CD14-positive monocyte (primary cell): ENCODE measurements at regions not wholly inside any gene's neighbourhood (a gene's known extent, or its start where the extent isn't known, plus 50 kb on each side); places are given as distances from the start of the nearest gene placed in this dataset.

Experiments
- DNase-seq, 3 donors: peaks; one replicate each; pipeline ENCODE4 v3.0.0-alpha.2; 2011 to 2022
- H2AFZ ChIP-seq: 2 replicates; pipeline ENCODE4 v1.6.0; 2012; ENCODE audit warnings: mild to moderate bottlenecking, low read depth, low read length, inconsistent platforms; ENCODE audit not compliant: insufficient read depth, poor library complexity, severe bottlenecking
- H3K27ac ChIP-seq, 2 donors: 1 replicate in 1 of 2; 2 replicates in 1 of 2; pipeline ENCODE4 v1.5.1; 2012 to 2013; ENCODE audit warnings: low read length in 2 of 2, control low read depth in 1 of 2, inconsistent platforms in 1 of 2, low read depth in 1 of 2, mild to moderate bottlenecking in 1 of 2
- H3K27me3 ChIP-seq, 2 donors: one replicate each; pipeline versions ENCODE4 v1.6.0 to v1.6.1; 2011 to 2013; ENCODE audit warnings: low read length in 2 of 2; ENCODE audit not compliant: control insufficient read depth in 2 of 2, insufficient read depth in 2 of 2
- H3K36me3 ChIP-seq, 2 donors: replicated peaks in 1 of 2; 1 replicate in 1 of 2; 2 replicates in 1 of 2; pipeline versions ENCODE4 v1.5.1 to v1.6.1; 2012 to 2013; ENCODE audit warnings: low read length in 2 of 2, control low read depth in 1 of 2, inconsistent platforms in 1 of 2, mild to moderate bottlenecking in 1 of 2; ENCODE audit not compliant: insufficient read depth in 2 of 2, control insufficient read depth in 1 of 2
- H3K4me1 ChIP-seq, 2 donors: 1 replicate in 1 of 2; 2 replicates in 1 of 2; pipeline versions ENCODE4 v1.5.1 to v1.6.1; 2012 to 2013; ENCODE audit warnings: low read length in 2 of 2, control low read depth in 1 of 2, inconsistent platforms in 1 of 2, mild to moderate bottlenecking in 1 of 2, moderate library complexity in 1 of 2; ENCODE audit not compliant: insufficient read depth in 2 of 2, control insufficient read depth in 1 of 2
- H3K4me2 ChIP-seq: replicated peaks from 2 replicates; pipeline ENCODE3; 2012; ENCODE audit warnings: low read length, moderate library complexity, mild to moderate bottlenecking; ENCODE audit not compliant: poor library complexity, severe bottlenecking; ENCODE audit errors: extremely low read depth
- H3K4me3 ChIP-seq, 3 experiments: fragments of 200-600 bp in 1 of 3; sonication (generic) in 1 of 3; replicated peaks in 1 of 3; 1 replicate in 2 of 3; 2 replicates in 1 of 3; pipeline ENCODE4 v1.5.1; 2011 to 2013; ENCODE audit warnings: low read length in 3 of 3, mild to moderate bottlenecking in 3 of 3, control low read depth in 2 of 3, low read depth in 2 of 3, inconsistent platforms in 1 of 3, moderate library complexity in 1 of 3
- H3K79me2 ChIP-seq: 2 replicates; pipeline ENCODE4 v1.6.0; 2012; ENCODE audit warnings: mild to moderate bottlenecking, control low read depth, inconsistent platforms, low read length, moderate library complexity; ENCODE audit not compliant: insufficient read depth
- H3K9ac ChIP-seq: 2 replicates; pipeline ENCODE4 v1.6.0; 2017; ENCODE audit warnings: low read length, mild to moderate bottlenecking; ENCODE audit not compliant: insufficient read depth, poor library complexity, severe bottlenecking
- H3K9me3 ChIP-seq, 2 donors: replicated peaks in 1 of 2; 1 replicate in 1 of 2; 2 replicates in 1 of 2; pipeline versions ENCODE4 v1.5.1 to v1.6.1; 2012 to 2013; ENCODE audit warnings: low read length in 2 of 2, control low read depth in 1 of 2; ENCODE audit not compliant: control insufficient read depth in 1 of 2, insufficient read depth in 1 of 2
- H4K20me1 ChIP-seq: 2 replicates; pipeline ENCODE4 v1.6.0; 2012; ENCODE audit warnings: mild to moderate bottlenecking, low read length, control low read depth, moderate library complexity; ENCODE audit not compliant: insufficient read depth
- H3K27ac Mint-ChIP-seq, 7 donors: one replicate each; pipeline ENCODE4 v1.8.0; 2020; ENCODE audit warnings: mild to moderate bottlenecking in 7 of 7, mixed read lengths in 7 of 7, moderate library complexity in 6 of 7, inconsistent platforms in 2 of 7
- H3K27me3 Mint-ChIP-seq, 3 donors: one replicate each; pipeline ENCODE4 v1.8.0; 2021 to 2022; ENCODE audit warnings: low read depth in 3 of 3, mild to moderate bottlenecking in 3 of 3, mixed read lengths in 3 of 3, moderate library complexity in 3 of 3, inconsistent platforms in 1 of 3
- H3K36me3 Mint-ChIP-seq, 2 donors: one replicate each; pipeline ENCODE4 v1.8.0; 2020; ENCODE audit warnings: mixed read lengths in 2 of 2, inconsistent platforms in 1 of 2, mild to moderate bottlenecking in 1 of 2
- H3K4me1 Mint-ChIP-seq: one replicate; pipeline ENCODE4 v1.8.0; 2020; ENCODE audit warnings: mild to moderate bottlenecking, mixed read lengths
- H3K4me3 Mint-ChIP-seq, 2 donors: one replicate each; pipeline ENCODE4 v1.8.0; 2020; ENCODE audit warnings: mild to moderate bottlenecking in 2 of 2, mixed read lengths in 2 of 2, moderate library complexity in 1 of 2
- H3K9me3 Mint-ChIP-seq, 7 donors: one replicate each; pipeline ENCODE4 v1.8.0; 2020 to 2022; ENCODE audit warnings: mixed read lengths in 7 of 7, mild to moderate bottlenecking in 6 of 7, moderate library complexity in 6 of 7, inconsistent platforms in 2 of 7
- WGBS: methylation state at CpG from one replicate; pipeline ENCODE4 v1.1.5; 2013; ENCODE audit warnings: missing lambda C conversion rate; ENCODE audit not compliant: insufficient coverage; 5-methylcytosine and 5-hydroxymethylcytosine counted together
- intact Hi-C, 2 donors: fragments of 100-400 bp; cut with micrococcal nuclease; formaldehyde crosslinking; loops; one replicate each; pipeline versions ENCODE4 v1.15.0 to v1.15.1; 2023
- TF ChIP-seq, protein P1 (sequence below): fragments of 200-600 bp; IDR thresholded peaks from one replicate; pipeline ENCODE4 v1.8.0; 2022; ENCODE audit warnings: antibody characterized with exemption, mild to moderate bottlenecking

DNA sequence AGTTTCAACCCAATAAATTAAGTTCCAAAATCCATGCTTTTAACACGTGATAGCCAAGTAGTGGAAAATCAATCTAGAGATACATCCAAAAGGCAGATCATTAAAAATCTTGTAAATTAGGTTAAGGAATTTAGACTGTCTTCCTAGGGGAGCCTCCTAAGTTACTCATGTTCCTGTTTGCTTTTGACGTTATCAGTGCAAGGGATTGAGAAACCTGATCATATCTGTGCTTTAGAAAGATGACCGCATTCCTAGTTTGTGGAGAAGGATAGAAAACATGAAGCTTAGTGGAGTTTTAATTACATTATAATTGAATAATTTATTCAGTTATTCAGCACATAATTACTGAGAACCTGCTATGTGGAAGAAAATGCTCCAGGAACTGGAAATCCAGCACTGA lies 251.0 kb upstream of the ARGLU1 start:
- Histone ChIP-seq H4K20me1 (no peaks in the 10 kb centered on the region), H3K4me1 (no peaks in the 10 kb centered on the region), H3K4me2 (no peak overlapping the region), H3K4me3 (no peak overlapping the region), H3K27ac (no peak overlapping the region), H3K9ac (no peak overlapping the region), H3K9me3 (no peaks in the 10 kb centered on the region), H3K79me2 (no peaks in the 10 kb centered on the region), H3K36me3 (no peaks in the 10 kb centered on the region), H2AFZ (no peak overlapping the region), H3K27me3 (no peaks in the 10 kb centered on the region)
- Mint-ChIP-seq H3K9me3 (peaks cover 0 to 5% (median 0%) of the 10 kb centered on the region in 7 donors), H3K27me3 (peaks cover 0 to 2% (median 0%) of the 10 kb centered on the region in 3 donors), H3K4me3 (no peak overlapping the region), H3K27ac (no peak overlapping the region), H3K4me1 (no peaks in the 10 kb centered on the region), H3K36me3 (no peaks in the 10 kb centered on the region)
- DNase-seq, result no peak
- TF ChIP-seq, protein P1, sequence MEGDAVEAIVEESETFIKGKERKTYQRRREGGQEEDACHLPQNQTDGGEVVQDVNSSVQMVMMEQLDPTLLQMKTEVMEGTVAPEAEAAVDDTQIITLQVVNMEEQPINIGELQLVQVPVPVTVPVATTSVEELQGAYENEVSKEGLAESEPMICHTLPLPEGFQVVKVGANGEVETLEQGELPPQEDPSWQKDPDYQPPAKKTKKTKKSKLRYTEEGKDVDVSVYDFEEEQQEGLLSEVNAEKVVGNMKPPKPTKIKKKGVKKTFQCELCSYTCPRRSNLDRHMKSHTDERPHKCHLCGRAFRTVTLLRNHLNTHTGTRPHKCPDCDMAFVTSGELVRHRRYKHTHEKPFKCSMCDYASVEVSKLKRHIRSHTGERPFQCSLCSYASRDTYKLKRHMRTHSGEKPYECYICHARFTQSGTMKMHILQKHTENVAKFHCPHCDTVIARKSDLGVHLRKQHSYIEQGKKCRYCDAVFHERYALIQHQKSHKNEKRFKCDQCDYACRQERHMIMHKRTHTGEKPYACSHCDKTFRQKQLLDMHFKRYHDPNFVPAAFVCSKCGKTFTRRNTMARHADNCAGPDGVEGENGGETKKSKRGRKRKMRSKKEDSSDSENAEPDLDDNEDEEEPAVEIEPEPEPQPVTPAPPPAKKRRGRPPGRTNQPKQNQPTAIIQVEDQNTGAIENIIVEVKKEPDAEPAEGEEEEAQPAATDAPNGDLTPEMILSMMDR, result no peak
- intact Hi-C loops, result no loop called here
- 100% methylated on average over 1 of the region's 3 CpGs for WGBS

DNA sequence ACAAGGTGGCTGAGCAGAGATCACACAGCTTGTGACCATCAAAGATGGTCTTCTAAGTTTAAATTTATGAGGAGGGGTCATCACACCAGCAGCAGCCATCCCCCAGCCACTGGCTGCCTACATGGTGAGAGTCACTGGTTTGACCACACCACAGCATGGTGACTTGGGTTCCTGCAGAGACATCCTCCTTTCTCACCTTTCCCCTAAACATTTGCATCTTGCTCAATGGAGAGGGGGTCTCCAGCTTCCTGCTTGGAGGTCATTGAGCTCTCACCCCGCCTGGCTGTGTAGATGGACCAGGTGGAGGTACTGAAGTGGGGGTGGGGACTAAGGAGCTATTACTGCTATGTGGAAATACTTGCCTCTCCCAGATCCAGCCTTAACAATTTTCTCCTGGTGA lies 247.6 kb upstream of the ARGLU1 start:
- Histone ChIP-seq H3K4me3 (no peak overlapping the region), H3K27ac (no peak overlapping the region), H3K79me2 (no peaks in the 10 kb centered on the region), H4K20me1 (no peaks in the 10 kb centered on the region), H2AFZ (no peak overlapping the region), H3K4me2 (no peak overlapping the region), H3K4me1 (no peaks in the 10 kb centered on the region), H3K9me3 (no peaks in the 10 kb centered on the region), H3K36me3 (no peaks in the 10 kb centered on the region), H3K9ac (no peak overlapping the region), H3K27me3 (no peaks in the 10 kb centered on the region)
- intact Hi-C loops, result no loop called here
- Mint-ChIP-seq H3K4me3 (no peak overlapping the region), H3K27ac (no peak overlapping the region), H3K9me3 (peaks cover 0 to 8% (median 0%) of the 10 kb centered on the region in 7 donors), H3K27me3 (peaks cover 0 to 2% (median 1%) of the 10 kb centered on the region in 3 donors), H3K4me1 (no peaks in the 10 kb centered on the region), H3K36me3 (no peaks in the 10 kb centered on the region)
- TF ChIP-seq, protein P1, result no peak
- WGBS, result no CpG with 5 or more reads among the region's 1 CpG
- DNase-seq, result no peak
